ENCODE measurements at regions not wholly inside any gene's neighbourhood (a gene's known extent, or its start where the extent isn't known, plus 50 kb on each side); places are given as distances from the start of the nearest gene placed in this dataset.
"Not testable (repeated sequence)": the region's sequence is repeated elsewhere in the genome, so short reads cannot be mapped to it uniquely, and the experiment has no call there.

DNA sequence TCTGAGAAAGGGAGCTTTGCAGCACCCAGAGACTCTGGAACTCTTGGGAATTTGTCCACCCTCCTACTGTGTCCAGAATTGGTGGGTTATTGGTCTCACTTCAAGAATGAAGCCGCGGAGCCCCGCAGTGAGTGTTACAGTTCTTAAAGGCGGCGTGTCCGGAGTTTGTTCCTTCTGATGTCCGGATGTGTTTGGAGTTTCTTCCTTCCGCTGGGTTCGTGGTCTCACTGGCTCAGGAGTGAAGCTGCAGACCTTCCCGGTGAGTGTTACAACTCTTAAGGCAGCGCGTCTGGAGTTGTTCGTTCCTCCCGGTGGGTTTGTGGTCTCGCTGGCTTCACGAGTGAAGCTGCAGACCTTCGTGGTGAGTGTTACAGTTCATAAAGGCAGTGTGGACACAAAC, 824.7 kb downstream of the LRRTM4 start:
- H3K36me3 ChIP-seq; H3K4me1 ChIP-seq; intact Hi-C loops (cut with DNase I; ENCODE audit: low total_unique reads); H3K9me3 ChIP-seq; H3K27me3 ChIP-seq; in situ Hi-C loops (cut with MboI; ENCODE audit: low sequenced_read_pairs in 4 of 4); H3K27ac ChIP-seq; ATAC-seq; DNase-seq; H3K4me3 ChIP-seq: not testable (repeated sequence)

DNA sequence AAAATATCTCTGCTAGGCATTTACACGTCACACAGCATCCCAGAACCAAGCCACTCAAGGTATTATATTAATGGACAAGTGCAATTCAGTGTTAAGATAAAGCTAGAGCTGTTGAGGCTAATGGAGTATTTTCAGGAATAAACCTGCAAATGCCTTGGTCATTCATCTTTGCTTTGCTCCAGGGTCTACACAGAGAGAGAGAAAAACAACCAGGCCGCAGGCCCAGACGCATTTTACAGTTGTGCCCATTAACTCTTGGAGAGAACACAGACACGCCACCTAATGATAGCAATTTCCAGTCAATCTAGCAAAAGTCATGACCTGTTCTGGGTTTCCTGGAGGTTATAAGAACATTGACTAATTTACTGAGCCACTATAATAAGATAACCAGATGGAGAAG, 829.3 kb downstream of the LRRTM4 start:
- no peak overlapping the region for H3K4me3 ChIP-seq
- DNase-seq, result no peak

GRCh38 chr2:76688732-76689131, 833.4 kb downstream of the LRRTM4 start:
- intact Hi-C loops (cut with DNase I; ENCODE audit: low total_unique reads), result no loop called here
- Histone ChIP-seq H3K4me1 (no peaks in the 10 kb centered on the region), H3K9me3 (no peaks in the 10 kb centered on the region), H3K27me3 (no peaks in the 10 kb centered on the region), H3K4me3 (no peak overlapping the region), H3K36me3 (no peaks in the 10 kb centered on the region), H3K27ac (no peak overlapping the region)
- ATAC-seq (no peak), DNase-seq (no peak)
- in situ Hi-C loops (cut with MboI; ENCODE audit: low sequenced_read_pairs in 4 of 4), result no loop called here
- no peak for TF ChIP-seq POLR2A (IDR thresholded peaks at IDR 0.05)
- TF ChIP-seq, protein P1, sequence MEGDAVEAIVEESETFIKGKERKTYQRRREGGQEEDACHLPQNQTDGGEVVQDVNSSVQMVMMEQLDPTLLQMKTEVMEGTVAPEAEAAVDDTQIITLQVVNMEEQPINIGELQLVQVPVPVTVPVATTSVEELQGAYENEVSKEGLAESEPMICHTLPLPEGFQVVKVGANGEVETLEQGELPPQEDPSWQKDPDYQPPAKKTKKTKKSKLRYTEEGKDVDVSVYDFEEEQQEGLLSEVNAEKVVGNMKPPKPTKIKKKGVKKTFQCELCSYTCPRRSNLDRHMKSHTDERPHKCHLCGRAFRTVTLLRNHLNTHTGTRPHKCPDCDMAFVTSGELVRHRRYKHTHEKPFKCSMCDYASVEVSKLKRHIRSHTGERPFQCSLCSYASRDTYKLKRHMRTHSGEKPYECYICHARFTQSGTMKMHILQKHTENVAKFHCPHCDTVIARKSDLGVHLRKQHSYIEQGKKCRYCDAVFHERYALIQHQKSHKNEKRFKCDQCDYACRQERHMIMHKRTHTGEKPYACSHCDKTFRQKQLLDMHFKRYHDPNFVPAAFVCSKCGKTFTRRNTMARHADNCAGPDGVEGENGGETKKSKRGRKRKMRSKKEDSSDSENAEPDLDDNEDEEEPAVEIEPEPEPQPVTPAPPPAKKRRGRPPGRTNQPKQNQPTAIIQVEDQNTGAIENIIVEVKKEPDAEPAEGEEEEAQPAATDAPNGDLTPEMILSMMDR (IDR thresholded peaks at IDR 0.05 in 4 of 5, conservative IDR thresholded peaks at IDR 0.05 in 1 of 5), result no peak

More for the DNA sequence above, 829.3 kb downstream of the LRRTM4 start:
- H3K9me3 ChIP-seq, result no peaks in the 10 kb centered on the region
- no peaks in the 10 kb centered on the region for H3K36me3 ChIP-seq
- no peak for TF ChIP-seq POLR2A (IDR thresholded peaks at IDR 0.05)
- TF ChIP-seq, protein P1 (IDR thresholded peaks at IDR 0.05 in 4 of 5, conservative IDR thresholded peaks at IDR 0.05 in 1 of 5), result no peak
- no peak overlapping the region for H3K27ac ChIP-seq
- no peak for ATAC-seq
- in situ Hi-C loops (cut with MboI; ENCODE audit: low sequenced_read_pairs in 4 of 4), result no loop called here
- no peaks in the 10 kb centered on the region for H3K4me1 ChIP-seq
- no peaks in the 10 kb centered on the region for H3K27me3 ChIP-seq
- intact Hi-C loops (cut with DNase I; ENCODE audit: low total_unique reads), result no loop called here

DNA sequence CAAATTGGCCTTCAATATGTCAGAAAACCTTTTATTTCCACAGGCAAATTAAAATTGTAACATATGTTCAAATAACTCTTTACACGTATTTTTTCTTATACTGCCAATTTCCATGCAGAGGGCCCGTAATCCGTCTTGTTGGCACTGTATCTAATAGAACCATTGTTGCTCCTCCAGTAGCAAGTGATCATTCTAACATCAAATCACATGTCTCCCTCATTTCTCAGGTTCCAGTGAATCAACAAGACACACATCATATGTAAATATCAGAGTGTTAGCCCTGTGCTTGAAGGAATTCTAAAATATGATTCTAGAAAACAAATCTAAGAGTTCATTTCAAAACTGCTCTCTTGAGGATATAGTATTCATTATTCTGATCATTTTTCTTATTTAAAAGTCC, 834.3 kb downstream of the LRRTM4 start:
- TF ChIP-seq POLR2A (IDR thresholded peaks at IDR 0.05), result no peak
- TF ChIP-seq, protein P1 (IDR thresholded peaks at IDR 0.05 in 4 of 5, conservative IDR thresholded peaks at IDR 0.05 in 1 of 5), result no peak
- no peaks in the 10 kb centered on the region for H3K36me3 ChIP-seq
- no peaks in the 10 kb centered on the region for H3K4me1 ChIP-seq
- DNase-seq (no peak), ATAC-seq (no peak)
- H3K27me3 ChIP-seq, result no peaks in the 10 kb centered on the region
- no peak overlapping the region for H3K4me3 ChIP-seq
- intact Hi-C loops (cut with DNase I; ENCODE audit: low total_unique reads), result no loop called here
- no peaks in the 10 kb centered on the region for H3K9me3 ChIP-seq
- no peak overlapping the region for H3K27ac ChIP-seq
- in situ Hi-C loops (cut with MboI; ENCODE audit: low sequenced_read_pairs in 4 of 4), result no loop called here

DNA sequence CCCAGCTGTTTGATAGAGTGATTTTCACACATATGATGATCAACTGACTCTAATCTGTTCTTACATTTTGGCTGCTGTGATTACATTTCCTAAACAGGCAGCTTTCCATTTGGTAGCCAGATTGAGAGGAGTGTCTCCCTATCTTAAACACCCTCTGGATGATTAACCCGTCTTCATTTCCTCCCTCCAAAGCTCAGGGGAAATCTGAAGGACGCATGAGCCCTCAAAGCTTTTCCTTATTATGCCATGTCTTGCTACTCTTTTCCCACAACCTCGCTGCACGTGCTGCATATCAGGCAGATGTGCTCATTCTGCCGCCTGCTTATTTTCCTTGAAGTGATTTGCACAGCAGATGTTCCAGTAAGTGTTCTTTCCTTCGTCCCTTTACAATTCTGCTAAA, 837.4 kb downstream of the LRRTM4 start:
- no peaks in the 10 kb centered on the region for H3K36me3 ChIP-seq
- in situ Hi-C loops (cut with MboI; ENCODE audit: low sequenced_read_pairs in 4 of 4), result no loop called here
- TF ChIP-seq, protein P1 (IDR thresholded peaks at IDR 0.05 in 4 of 5, conservative IDR thresholded peaks at IDR 0.05 in 1 of 5), result no peak
- no peak for TF ChIP-seq POLR2A (IDR thresholded peaks at IDR 0.05)
- no peak overlapping the region for H3K27ac ChIP-seq
- no peaks in the 10 kb centered on the region for H3K9me3 ChIP-seq
- DNase-seq (no peak), ATAC-seq (no peak)
- no peaks in the 10 kb centered on the region for H3K27me3 ChIP-seq
- no peaks in the 10 kb centered on the region for H3K4me1 ChIP-seq
- intact Hi-C loops (cut with DNase I; ENCODE audit: low total_unique reads), result no loop called here
- no peak overlapping the region for H3K4me3 ChIP-seq
